Activated gamma-delta T cell (primary cell): ENCODE measurements at regions not wholly inside any gene's neighbourhood (a gene's known extent, or its start where the extent isn't known, plus 50 kb on each side); places are given as distances from the start of the nearest gene placed in this dataset.

Experiments
- DNase-seq: peaks from one replicate; lab custom pipeline; 2025; lab: John Stamatoyannopoulos, UW

DNA sequence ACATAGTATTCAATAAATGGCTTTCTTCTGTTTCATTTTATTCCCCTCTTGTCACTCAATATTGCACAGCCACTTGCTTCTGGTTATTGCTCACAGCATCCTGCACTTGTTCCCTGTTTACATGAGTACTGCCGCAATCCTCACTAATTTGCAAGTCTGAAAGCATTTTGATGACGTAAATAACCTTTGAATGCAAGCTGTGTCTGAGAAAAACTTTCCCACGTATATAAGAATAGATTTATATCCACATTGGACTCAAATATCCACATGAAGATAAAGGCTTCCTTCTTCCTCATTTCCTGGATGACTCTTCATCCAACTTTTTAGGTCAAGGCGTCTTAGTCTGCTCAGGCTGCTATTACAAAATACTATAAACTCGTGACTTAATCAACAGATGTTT is 88.2 kb upstream of the DAP start:
- DNase-seq, result no peak

GRCh38 chr5:10844016-10844415 is 83.0 kb upstream of the DAP start:
- DNase-seq, result no peak

- DNase-seq, result no peak
Measured at GRCh38 chr5:10842823-10843222, 81.8 kb upstream of the DAP start.

- DNase-seq, result no peak
Measured at GRCh38 chr5:10839916-10840599, 79.0 kb upstream of the DAP start.

GRCh38 chr5:10839118-10839517 is 78.1 kb upstream of the DAP start:
- no peak for DNase-seq

GRCh38 chr5:10838038-10838437 is 77.0 kb upstream of the DAP start:
- no peak for DNase-seq

GRCh38 chr5:10836986-10837385 is 76.0 kb upstream of the DAP start:
- no peak for DNase-seq

DNA sequence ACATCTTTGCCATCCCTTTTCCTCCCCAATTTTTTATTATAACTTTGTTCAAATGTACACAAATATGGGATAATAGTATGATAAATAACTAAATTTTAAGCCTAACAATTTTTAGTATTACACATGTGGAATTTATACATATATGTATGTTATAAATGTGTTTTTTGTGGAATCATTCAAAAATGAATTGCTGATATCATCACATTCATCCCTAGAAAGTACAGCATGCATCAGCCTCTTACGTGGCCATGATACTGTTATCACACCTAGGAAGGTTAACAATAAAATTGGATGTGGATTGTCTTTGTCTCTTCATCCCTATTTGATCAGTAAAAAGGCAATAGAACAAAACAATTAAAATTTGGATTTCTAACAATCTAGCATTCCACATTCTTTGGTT is 73.7 kb upstream of the DAP start:
- no peak for DNase-seq

DNA sequence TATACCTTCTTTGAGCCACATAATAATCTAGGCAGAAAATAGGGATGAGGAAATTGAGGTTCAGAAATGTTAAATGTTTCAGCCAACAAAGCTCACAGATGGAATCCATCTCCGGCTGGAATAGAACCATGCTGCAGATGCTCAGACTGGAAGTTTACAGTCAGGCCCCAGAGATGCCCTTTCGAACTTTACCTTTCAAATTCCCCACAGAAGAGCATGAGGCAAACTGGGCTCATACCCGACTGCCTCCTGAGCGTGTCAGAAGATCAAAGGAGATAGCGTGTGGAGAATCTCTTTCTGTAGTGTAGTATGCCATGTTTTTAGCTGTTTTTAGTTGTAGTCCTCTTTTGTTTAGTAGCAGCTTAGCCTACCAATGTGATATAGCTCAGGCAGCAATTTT is 72.0 kb upstream of the DAP start:
- DNase-seq, result no peak

- no peak for DNase-seq
Measured at GRCh38 chr5:10832421-10832820, 71.4 kb upstream of the DAP start.

DNA sequence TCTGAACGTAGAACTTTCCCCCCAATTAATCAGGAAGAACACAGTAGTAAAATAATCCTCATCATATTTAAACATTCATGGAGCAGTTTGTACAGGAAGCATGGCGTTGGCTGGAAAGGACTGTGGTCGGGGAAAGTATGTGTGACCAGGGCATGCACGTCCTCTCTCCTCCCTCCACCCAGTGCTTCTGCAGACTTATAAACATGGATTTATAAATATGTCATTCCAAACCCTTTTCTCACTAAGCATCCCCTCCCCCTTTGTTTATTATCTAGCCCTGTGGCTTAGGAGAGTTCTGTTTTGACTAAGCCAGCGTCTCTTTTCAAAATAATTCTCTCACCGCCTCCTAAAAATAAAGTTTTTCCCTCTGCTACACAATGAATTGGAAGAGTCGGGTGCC is 70.4 kb upstream of the DAP start:
- no peak for DNase-seq

DNA sequence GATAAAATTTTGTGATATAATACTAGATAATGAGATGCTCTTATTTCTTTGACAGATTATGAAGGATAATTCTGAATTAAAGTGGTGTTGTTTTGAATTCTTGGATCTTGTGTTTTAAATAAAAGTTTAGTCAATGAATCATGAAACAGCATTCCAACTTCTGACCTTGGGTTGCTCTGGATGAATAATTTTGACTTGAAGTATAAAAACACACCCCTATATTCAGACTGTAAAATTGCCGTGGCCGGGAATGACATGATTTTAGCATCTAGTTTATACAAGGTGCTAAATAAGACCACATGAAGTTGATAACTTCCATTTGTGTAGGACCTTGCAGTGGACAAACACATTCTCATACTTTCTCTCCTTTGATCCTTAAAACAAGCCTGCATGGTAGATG is 67.2 kb upstream of the DAP start:
- no peak for DNase-seq

DNA sequence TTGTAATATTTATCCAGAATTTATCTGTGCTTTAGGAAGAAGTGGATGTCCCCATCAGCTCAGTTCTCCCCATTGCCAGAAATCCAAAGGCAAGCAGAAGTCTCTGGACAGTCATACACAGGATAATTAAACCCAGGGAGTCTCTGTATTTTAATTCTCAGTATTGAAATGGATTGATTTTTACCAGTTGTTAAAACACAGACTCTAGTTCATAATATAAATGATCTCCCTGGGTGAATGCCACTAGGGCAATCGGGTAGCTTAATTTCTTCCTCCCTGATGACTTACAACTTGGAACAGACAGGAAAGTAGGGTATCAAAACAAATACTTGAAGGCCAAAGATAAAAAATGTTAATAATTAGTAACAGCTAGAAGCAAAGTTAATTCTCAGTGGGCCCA is 66.5 kb upstream of the DAP start:
- DNase-seq, result no peak

DNA sequence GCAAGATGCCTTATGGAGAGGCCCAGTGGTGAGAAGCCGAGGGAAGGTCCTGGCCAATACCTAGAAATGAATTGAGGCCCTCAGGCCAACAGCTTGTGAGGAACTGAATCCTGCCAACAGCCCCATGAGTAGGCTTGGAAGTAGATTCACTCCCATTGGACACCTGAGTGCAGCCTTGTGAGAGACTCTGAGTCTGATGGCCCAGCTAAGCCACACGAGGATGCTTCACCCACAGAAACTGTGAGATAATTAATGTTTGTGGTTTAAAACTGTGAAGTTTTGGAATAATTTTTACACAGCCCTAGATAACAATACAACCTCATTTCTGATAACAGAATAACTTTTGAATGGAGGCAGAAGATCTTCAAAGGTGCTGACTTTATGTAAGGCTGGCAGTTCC is 65.9 kb upstream of the DAP start:
- no peak for DNase-seq

DNA sequence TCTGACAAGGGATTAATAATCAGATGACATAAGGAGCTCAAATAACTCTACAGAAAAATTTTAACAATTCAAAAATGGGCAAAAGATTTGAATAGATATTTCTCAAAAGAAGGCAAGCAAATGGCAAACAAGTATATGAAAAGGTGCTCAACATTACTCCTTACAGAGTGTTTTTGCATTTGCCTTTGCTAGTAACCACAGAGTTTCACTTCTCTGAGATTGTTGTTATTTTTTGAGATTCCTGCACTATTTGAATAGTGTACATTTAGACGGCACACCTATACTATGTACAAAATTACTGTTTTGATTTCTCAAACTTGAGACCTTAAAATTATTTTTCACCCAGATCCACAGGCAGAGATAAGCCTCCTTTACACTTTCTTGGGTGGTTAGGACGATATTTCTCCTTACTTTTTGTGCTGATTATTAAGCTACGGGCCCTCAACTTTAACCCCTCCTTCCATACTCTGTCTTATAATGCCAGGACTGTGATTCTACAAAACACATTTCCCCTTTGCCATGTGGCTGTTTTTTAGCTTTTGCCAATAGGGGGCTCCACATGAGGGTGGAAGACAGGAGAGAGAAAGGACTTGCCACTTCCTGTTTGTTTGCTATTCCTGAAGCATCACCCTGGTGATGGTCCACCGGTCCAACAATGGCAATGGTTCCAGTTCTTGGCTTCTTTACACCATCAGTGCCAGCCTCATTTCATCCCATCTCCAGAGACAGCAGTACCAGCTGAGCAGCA is 65.0 kb upstream of the DAP start:
- no peak for DNase-seq

- DNase-seq, result no peak
Measured at GRCh38 chr5:10812218-10812617, 51.2 kb upstream of the DAP start.
